Stimulated activated CD8-positive, alpha-beta memory T cell treated with anti-CD3 and anti-CD28 coated beads, Interleukin-4, amount 100 ng/mL, for 48 hours (primary cell): ENCODE measurements at regions not wholly inside any gene's neighbourhood (a gene's known extent, or its start where the extent isn't known, plus 50 kb on each side); places are given as distances from the start of the nearest gene placed in this dataset.
"Not testable (repeated sequence)": the region's sequence is repeated elsewhere in the genome, so short reads cannot be mapped to it uniquely, and the experiment has no call there.

Experiments
- DNase-seq: peaks from one replicate; pipeline ENCODE4 v3.0.0-alpha.2; 2020

- no peak for DNase-seq
These were observed 847.3 kb upstream of the ACVR2A start for GRCh38 chr2:146997488-146997887.

- no peak for DNase-seq
These were observed 850.6 kb upstream of the ACVR2A start for GRCh38 chr2:146994246-146994645.

- no peak for DNase-seq
These were observed 852.4 kb upstream of the ACVR2A start for GRCh38 chr2:146992466-146992865.

- DNase-seq = no peak
These were observed 852.8 kb upstream of the ACVR2A start for GRCh38 chr2:146992057-146992456.

- no peak for DNase-seq
These were observed 854.3 kb upstream of the ACVR2A start for GRCh38 chr2:146990311-146991054.

GRCh38 chr2:146989741-146990140, 855.1 kb upstream of the ACVR2A start:
- DNase-seq = no peak

GRCh38 chr2:146987996-146988395, 856.8 kb upstream of the ACVR2A start:
- no peak for DNase-seq

- DNase-seq = no peak
These were observed 858.7 kb upstream of the ACVR2A start for GRCh38 chr2:146986161-146986560.

GRCh38 chr2:146985753-146986152, 859.1 kb upstream of the ACVR2A start:
- DNase-seq = no peak

GRCh38 chr2:146984014-146984413, 860.8 kb upstream of the ACVR2A start:
- DNase-seq = no peak

- DNase-seq = no peak
These were observed 862.4 kb upstream of the ACVR2A start for GRCh38 chr2:146982393-146982846.

- DNase-seq = no peak
These were observed 862.9 kb upstream of the ACVR2A start for GRCh38 chr2:146981921-146982320.

- no peak for DNase-seq
These were observed 865.1 kb upstream of the ACVR2A start for GRCh38 chr2:146979746-146980145.

- no peak for DNase-seq
These were observed 866.0 kb upstream of the ACVR2A start for GRCh38 chr2:146978577-146979555.

- not testable (repeated sequence) for DNase-seq
These were observed 873.8 kb upstream of the ACVR2A start for GRCh38 chr2:146970981-146971380.

- DNase-seq = not testable (repeated sequence)
These were observed 875.1 kb upstream of the ACVR2A start for GRCh38 chr2:146969703-146970102.

- no peak for DNase-seq
These were observed 880.3 kb upstream of the ACVR2A start for GRCh38 chr2:146964494-146964893.

GRCh38 chr2:146954544-146954943, 890.3 kb upstream of the ACVR2A start:
- no peak for DNase-seq

- DNase-seq = no peak
These were observed 892.1 kb upstream of the ACVR2A start for GRCh38 chr2:146952696-146953095.

GRCh38 chr2:146950911-146951310, 893.9 kb upstream of the ACVR2A start:
- DNase-seq = no peak

GRCh38 chr2:146950361-146950760, 894.5 kb upstream of the ACVR2A start:
- no peak for DNase-seq

GRCh38 chr2:146949400-146949799, 895.4 kb upstream of the ACVR2A start:
- DNase-seq = no peak

- no peak for DNase-seq
These were observed 900.2 kb upstream of the ACVR2A start for GRCh38 chr2:146944601-146945000.
